Fibroblast of villous mesenchyme (primary cell): ENCODE measurements at regions not wholly inside any gene's neighbourhood (a gene's known extent, or its start where the extent isn't known, plus 50 kb on each side); places are given as distances from the start of the nearest gene placed in this dataset.

Experiments used
- DNase-seq: peaks from one replicate; pipeline ENCODE4 v3.0.0-alpha.2; 2010; ENCODE audit warnings: low read depth
- H3K4me3 ChIP-seq: 2 replicates; pipeline ENCODE4 v1.5.1; 2011; ENCODE audit warnings: low read depth, mild to moderate bottlenecking, low read length
- TF ChIP-seq, protein P1 (sequence below): IDR thresholded peaks from 2 replicates; pipeline ENCODE4 v1.5.1; 2012; ENCODE audit warnings: low read depth, mild to moderate bottlenecking, low read length; ENCODE audit not compliant: insufficient read depth

DNA sequence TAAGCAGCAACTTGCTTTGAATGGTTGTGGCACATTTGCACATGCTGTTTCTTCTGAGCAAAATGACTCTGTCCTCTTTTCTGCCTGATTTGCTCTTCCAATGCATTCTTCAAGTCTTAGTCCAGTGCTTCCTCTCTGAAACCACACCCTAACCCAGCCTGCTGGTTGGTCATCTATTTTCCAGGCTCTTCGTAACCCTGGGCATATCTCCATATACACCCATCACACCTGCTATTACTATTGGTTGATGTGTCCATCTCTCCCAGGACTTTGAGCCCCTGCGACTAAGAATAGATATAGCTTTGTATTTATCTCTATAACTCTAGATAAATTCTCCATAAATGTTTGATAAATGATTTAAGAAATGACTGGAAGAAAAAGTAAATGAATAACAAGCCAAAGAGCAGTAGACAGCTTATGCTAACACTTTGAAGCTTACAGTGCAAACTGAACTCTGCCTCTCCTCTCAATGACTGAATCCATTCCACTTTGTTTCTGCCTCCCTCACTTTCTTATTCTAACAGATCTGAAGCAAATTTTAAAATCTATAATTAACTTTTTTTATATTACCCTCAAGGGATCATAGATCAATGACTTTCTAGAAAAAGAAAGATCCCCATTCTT, 59.7 kb upstream of the NT5E start:
- TF ChIP-seq, protein P1, sequence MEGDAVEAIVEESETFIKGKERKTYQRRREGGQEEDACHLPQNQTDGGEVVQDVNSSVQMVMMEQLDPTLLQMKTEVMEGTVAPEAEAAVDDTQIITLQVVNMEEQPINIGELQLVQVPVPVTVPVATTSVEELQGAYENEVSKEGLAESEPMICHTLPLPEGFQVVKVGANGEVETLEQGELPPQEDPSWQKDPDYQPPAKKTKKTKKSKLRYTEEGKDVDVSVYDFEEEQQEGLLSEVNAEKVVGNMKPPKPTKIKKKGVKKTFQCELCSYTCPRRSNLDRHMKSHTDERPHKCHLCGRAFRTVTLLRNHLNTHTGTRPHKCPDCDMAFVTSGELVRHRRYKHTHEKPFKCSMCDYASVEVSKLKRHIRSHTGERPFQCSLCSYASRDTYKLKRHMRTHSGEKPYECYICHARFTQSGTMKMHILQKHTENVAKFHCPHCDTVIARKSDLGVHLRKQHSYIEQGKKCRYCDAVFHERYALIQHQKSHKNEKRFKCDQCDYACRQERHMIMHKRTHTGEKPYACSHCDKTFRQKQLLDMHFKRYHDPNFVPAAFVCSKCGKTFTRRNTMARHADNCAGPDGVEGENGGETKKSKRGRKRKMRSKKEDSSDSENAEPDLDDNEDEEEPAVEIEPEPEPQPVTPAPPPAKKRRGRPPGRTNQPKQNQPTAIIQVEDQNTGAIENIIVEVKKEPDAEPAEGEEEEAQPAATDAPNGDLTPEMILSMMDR: no peak
- DNase-seq: no peak
- no peak overlapping the region for H3K4me3 ChIP-seq

DNA sequence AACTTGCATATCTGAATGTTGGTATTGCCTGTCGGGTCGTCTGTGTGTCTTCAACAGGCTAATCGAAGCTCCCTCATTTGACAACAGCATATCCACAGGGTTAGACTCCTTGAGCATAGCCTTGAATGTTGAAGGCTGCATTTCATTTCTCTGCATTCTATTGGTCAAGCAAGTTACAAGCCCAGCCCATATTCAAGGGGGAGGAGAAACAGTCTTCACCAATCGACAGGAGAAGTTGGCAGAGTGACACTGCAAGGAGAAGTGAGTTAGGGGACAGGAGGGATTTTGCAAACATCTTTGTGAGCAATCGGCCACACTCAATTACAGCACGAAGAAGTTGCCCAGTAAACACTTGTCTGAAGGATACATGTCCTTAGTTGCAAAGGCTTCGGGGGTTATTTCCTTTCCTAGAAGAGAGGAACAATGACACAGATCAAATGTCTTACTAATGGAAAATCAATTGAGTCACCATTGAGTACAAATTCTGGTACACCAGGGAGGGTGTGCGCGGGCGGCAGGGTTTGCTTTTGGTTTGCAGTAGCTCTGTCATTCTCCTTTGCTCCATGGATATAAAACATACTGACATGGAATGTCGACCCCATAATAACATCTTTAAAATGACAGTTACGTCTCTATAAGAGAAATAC, 60.6 kb upstream of the NT5E start:
- no peak for DNase-seq
- no peak overlapping the region for H3K4me3 ChIP-seq
- TF ChIP-seq, protein P1: no peak

DNA sequence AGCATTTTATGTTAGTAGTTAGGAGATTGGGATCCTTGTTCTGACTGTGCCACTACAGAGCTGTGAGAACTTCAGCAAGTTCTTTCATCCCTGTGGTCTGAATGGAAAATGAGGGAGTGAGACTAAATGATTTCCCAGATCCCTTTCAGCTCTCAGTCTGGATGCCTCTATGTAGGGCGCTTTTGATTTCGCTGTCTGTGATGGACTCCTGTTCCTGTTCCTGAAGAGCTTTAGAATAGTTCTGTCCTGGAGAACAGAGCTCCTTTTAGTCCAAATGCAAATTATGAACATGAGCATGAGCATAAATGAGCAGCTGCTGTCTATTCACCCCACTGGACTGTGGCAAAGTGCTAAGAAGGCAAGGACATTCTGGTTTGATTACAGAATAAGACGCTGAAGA, 61.4 kb upstream of the NT5E start:
- H3K4me3 ChIP-seq: no peak overlapping the region
- TF ChIP-seq, protein P1: no peak
- no peak for DNase-seq

DNA sequence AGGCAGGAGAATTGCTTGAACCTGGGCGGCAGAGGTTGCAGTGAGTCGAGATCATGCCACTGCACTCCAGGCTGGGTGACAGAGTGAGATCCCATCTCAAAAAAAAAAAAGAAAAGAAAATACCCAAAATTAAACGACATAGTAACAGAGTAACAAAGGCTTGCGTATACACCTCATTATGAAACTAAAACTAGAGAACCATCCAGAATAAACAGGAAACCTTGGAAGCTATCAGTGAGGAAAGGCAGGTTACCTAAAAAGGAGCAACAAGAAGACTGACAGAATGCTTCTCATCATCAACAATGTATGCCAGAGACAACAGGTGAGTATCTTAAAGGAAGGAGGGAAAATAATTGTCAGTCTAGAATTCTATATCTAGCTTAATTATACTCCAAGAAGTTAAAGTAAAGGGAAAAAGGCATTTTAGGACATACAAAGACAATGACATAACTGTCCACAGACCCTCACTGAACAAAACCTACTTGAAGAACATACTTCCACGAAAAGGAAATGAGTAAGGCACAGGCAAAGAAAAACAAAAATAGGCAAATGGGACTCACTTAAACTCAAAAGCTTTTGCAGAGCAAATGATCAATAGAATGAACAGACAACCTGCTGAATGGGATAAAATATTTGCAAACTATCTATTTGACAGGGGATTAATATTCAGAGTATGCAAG, 64.1 kb upstream of the NT5E start:
- TF ChIP-seq, protein P1: no peak
- DNase-seq: no peak
- H3K4me3 ChIP-seq: no peak overlapping the region

DNA sequence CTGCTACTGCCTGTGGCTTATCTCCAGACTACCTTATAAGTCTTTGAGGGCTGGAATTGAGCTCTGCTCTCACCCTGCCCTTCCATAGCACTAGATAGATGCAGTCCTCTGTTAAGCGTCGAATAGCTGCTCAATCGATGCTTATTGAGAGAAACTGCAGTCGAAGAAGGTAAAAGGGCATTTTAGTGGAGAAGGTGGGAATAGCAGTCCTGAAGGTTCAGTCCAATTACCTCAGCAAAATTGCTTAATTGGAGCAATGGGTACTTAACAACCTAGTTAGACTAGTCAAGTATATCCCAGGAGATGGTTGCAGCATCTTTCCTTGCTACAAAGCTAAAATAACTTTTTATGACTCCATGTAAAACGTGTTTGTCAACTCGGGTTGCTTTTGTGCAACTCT, 66.8 kb upstream of the NT5E start:
- no peak for DNase-seq
- no peak overlapping the region for H3K4me3 ChIP-seq
- TF ChIP-seq, protein P1: no peak

GRCh38 chr6:85382541-85382940, 67.3 kb upstream of the NT5E start:
- no peak for DNase-seq
- TF ChIP-seq, protein P1: no peak
- H3K4me3 ChIP-seq: no peak overlapping the region
